HepG2 (cell line): ENCODE measurements at regions not wholly inside any gene's neighbourhood (a gene's known extent, or its start where the extent isn't known, plus 50 kb on each side); places are given as distances from the start of the nearest gene placed in this dataset.

Experiments
- ATAC-seq: fragments of 200-7000 bp; cut with Tn5 transposase; 3 replicates; pipeline ENCODE4 v1.9.1; 2020; ENCODE audit warnings: mild to moderate bottlenecking, moderate library complexity
- BruUV-seq: library from RNA; stranded (reverse); fragments of 400-500 nt; replicated peaks from 2 replicates; lab custom pipeline; 2021; lab: Mats Ljungman, UMichigan
- CTCF ChIA-PET: fragments of 300-600 bp; formaldehyde crosslinking; extraction: SDS; loops from one replicate; lab custom pipeline; 2021; ENCODE audit warnings: low total read pairs, inconsistent platforms, low intra/inter-chr PET ratio; lab: Yijun Ruan, JAX
- POLR2A ChIA-PET: fragments of 350-600 bp; sonication (Branson Sonifier 250); formaldehyde crosslinking; loops from one replicate; lab custom pipeline; 2020; ENCODE audit warnings: antibody characterized with exemption, inconsistent platforms; lab: Yijun Ruan, JAX
- DNase-seq: peaks from one replicate; pipeline ENCODE4 v3.0.0-alpha.2; 2015; ENCODE audit warnings: low spot score
- FAIRE-seq: peaks from 3 replicates; lab custom pipeline; 2011; peaks lifted over from hg19 to GRCh38; lab: Jason Lieb, UNC
- H2AFZ ChIP-seq: one replicate; pipeline ENCODE4 v1.6.1; 2011; ENCODE audit warnings: low read length, inconsistent platforms
- H3K27ac ChIP-seq: fragments of 300-600 bp; 3 replicates; pipeline ENCODE4 v1.8.0; 2011; ENCODE audit warnings: mixed run types, mild to moderate bottlenecking, mixed read lengths, low read length, inconsistent platforms; ENCODE audit not compliant: insufficient read depth; ENCODE audit errors: extremely low read length
- H3K27me3 ChIP-seq, 2 experiments: fragments of 200-600 bp in 1 of 2; 2 replicates in 1 of 2; 3 replicates in 1 of 2; pipeline versions ENCODE4 v1.6.0 to v1.8.0; 2011; ENCODE audit warnings: low read length in 2 of 2, mild to moderate bottlenecking in 2 of 2, moderate library complexity in 2 of 2, inconsistent platforms in 1 of 2; ENCODE audit not compliant: insufficient read depth in 2 of 2, control insufficient read depth in 1 of 2
- H3K36me3 ChIP-seq, 2 experiments: fragments of 200-600 bp in 1 of 2; replicated peaks in 1 of 2; 2 replicates in 1 of 2; 3 replicates in 1 of 2; pipeline versions ENCODE4 v1.5.1 to v1.8.0; 2011; ENCODE audit warnings: low read length in 2 of 2, inconsistent platforms in 1 of 2; ENCODE audit not compliant: insufficient read depth in 2 of 2, control insufficient read depth in 1 of 2
- H3K4me1 ChIP-seq: 2 replicates; pipeline ENCODE4 v1.5.1; 2012; ENCODE audit warnings: low read length, inconsistent platforms; ENCODE audit not compliant: insufficient read depth
- H3K4me2 ChIP-seq: 2 replicates; pipeline ENCODE4 v1.6.0; 2011; ENCODE audit warnings: low read depth, low read length, inconsistent platforms
- H3K4me3 ChIP-seq, 3 experiments: fragments of 200-600 bp in 1 of 3; sonication (generic), shearing (Covaris generic) in 1 of 3; replicated peaks in 1 of 3; 2 replicates each; pipeline ENCODE4 v1.5.1; 2011 to 2016; ENCODE audit warnings: low read length in 3 of 3, inconsistent platforms in 2 of 3, low read depth in 2 of 3, mild to moderate bottlenecking in 2 of 3, control low read depth in 1 of 3, mixed read lengths in 1 of 3; ENCODE audit not compliant: insufficient read depth in 1 of 3
- H3K79me2 ChIP-seq: one replicate; pipeline ENCODE4 v1.6.1; 2011; ENCODE audit warnings: low read length, inconsistent platforms; ENCODE audit not compliant: insufficient read depth
- H3K9ac ChIP-seq: 2 replicates; pipeline ENCODE4 v1.6.0; 2011; ENCODE audit warnings: mild to moderate bottlenecking, low read depth, low read length, inconsistent platforms; ENCODE audit not compliant: insufficient read depth
- H3K9me3 ChIP-seq: 2 replicates; pipeline ENCODE4 v1.5.1; 2012; ENCODE audit warnings: mild to moderate bottlenecking, low read length
- H4K20me1 ChIP-seq: 2 replicates; pipeline ENCODE4 v1.6.0; 2011; ENCODE audit warnings: inconsistent platforms, mild to moderate bottlenecking, low read length, moderate library complexity; ENCODE audit not compliant: insufficient read depth
- ARID2 ChIP-seq: sonication (generic); formaldehyde crosslinking; IDR thresholded peaks from 2 replicates; pipeline ENCODE4 v1.8.1; 2022; ENCODE audit warnings: mild to moderate bottlenecking, missing genetic modification reagents, borderline replicate concordance
- ARNT ChIP-seq: fragments of 450-650 bp; IDR thresholded peaks from 2 replicates; pipeline ENCODE4 v1.6.1; 2017
- FUBP1 ChIP-seq: sonication (generic); formaldehyde crosslinking; IDR thresholded peaks from 2 replicates; pipeline ENCODE4 v1.5.1; 2020; ENCODE audit warnings: missing genetic modification reagents, mild to moderate bottlenecking, borderline replicate concordance
- JDP2 ChIP-seq: sonication (generic); formaldehyde crosslinking; IDR thresholded peaks from 2 replicates; pipeline ENCODE4 v1.8.1; 2022; ENCODE audit warnings: missing genetic modification reagents, borderline replicate concordance
- MLXIP ChIP-seq: sonication (generic); formaldehyde crosslinking; IDR thresholded peaks from 2 replicates; pipeline ENCODE4 v1.9.0; 2021; ENCODE audit warnings: missing genetic modification reagents, borderline replicate concordance
- MXD1 ChIP-seq: sonication (generic); formaldehyde crosslinking; IDR thresholded peaks from 2 replicates; pipeline ENCODE4 v1.4.0; 2020; ENCODE audit warnings: mild to moderate bottlenecking, missing genetic modification reagents
- NKX3-1 ChIP-seq: sonication (generic); formaldehyde crosslinking; IDR thresholded peaks from 2 replicates; pipeline ENCODE4 v1.5.0; 2020; ENCODE audit warnings: missing genetic modification reagents
- NRL ChIP-seq: sonication (generic); formaldehyde crosslinking; IDR thresholded peaks from 2 replicates; pipeline ENCODE4 v1.5.0; 2020; ENCODE audit warnings: missing genetic modification reagents, mild to moderate bottlenecking, moderate library complexity, borderline replicate concordance
- RORA ChIP-seq: sonication (generic); formaldehyde crosslinking; IDR thresholded peaks from 2 replicates; pipeline ENCODE4 v1.5.0; 2020; ENCODE audit warnings: mild to moderate bottlenecking, missing genetic modification reagents, moderate library complexity
- SMAD3 ChIP-seq: sonication (generic); formaldehyde crosslinking; IDR thresholded peaks from 2 replicates; pipeline ENCODE4 v1.4.0; 2020; ENCODE audit warnings: missing genetic modification reagents
- STAG1 ChIP-seq: sonication (generic); formaldehyde crosslinking; IDR thresholded peaks from 2 replicates; pipeline ENCODE4 v1.4.0; 2020; ENCODE audit warnings: missing genetic modification reagents
- TSC22D2 ChIP-seq: sonication (generic); formaldehyde crosslinking; IDR thresholded peaks from 2 replicates; pipeline ENCODE4 v1.5.1; 2020; ENCODE audit warnings: missing genetic modification reagents, mild to moderate bottlenecking, borderline replicate concordance
- ZNF235 ChIP-seq: sonication (generic); formaldehyde crosslinking; IDR thresholded peaks from 2 replicates; pipeline ENCODE4 v1.8.1; 2023; ENCODE audit warnings: mild to moderate bottlenecking, missing genetic modification reagents, borderline replicate concordance
- ZNF281 ChIP-seq: sonication (generic); formaldehyde crosslinking; IDR thresholded peaks from 2 replicates; pipeline ENCODE4 v1.4.0; 2020; ENCODE audit warnings: missing genetic modification reagents, borderline replicate concordance
- ZNF501 ChIP-seq: sonication (generic); formaldehyde crosslinking; IDR thresholded peaks from 2 replicates; pipeline ENCODE4 v1.5.1; 2020; ENCODE audit warnings: mild to moderate bottlenecking, moderate library complexity, missing genetic modification reagents
- WGBS: methylation state at CpG from one replicate; pipeline ENCODE4 v1.1.6; 2017; ENCODE audit warnings: low lambda C conversion rate; 5-methylcytosine and 5-hydroxymethylcytosine counted together
- in situ Hi-C: cut with HindIII; loops from 2 replicates; pipeline ENCODE4 v1.10.0; 2017; ENCODE audit warnings: low pct_unique_long_range_greater_than_20kb; ENCODE audit not compliant: extremely low pct_ligation_motif_present
- intact Hi-C: fragments of 100-400 bp; cut with micrococcal nuclease; formaldehyde crosslinking; loops from one replicate; pipeline ENCODE4 v1.10.0; 2022; ENCODE audit not compliant: unreplicated experiment

- TF ChIP-seq TSC22D2 (CRISPR knock-in tag): no peak
- no peak for TF ChIP-seq MXD1 (CRISPR knock-in tag)
- TF ChIP-seq STAG1: no peak
- TF ChIP-seq ZNF281: no peak
Observed at GRCh38 chr7:32293833-32294232, 196.3 kb downstream of the LSM5 start (continued).

GRCh38 chr7:32289651-32290414 lies 200.3 kb downstream of the LSM5 start:
- H3K4me3 ChIP-seq: no peak overlapping the region
- 0% methylated on average over 5 of the region's 5 CpGs for WGBS
- no peaks in the 10 kb centered on the region for H3K36me3 ChIP-seq
- H4K20me1 ChIP-seq: 0 out of 2 replicates have a peak, but pooled peaks cover 2% of the 10 kb centered on the region
- H3K27ac ChIP-seq: no peak overlapping the region
- ChIA-PET POLR2A (no interaction called here), CTCF (no interaction called here)
- in situ Hi-C loops (no loop called here), intact Hi-C loops (no loop called here)
- BruUV-seq: no TSS peak
- H3K27me3 ChIP-seq: peaks cover 0 to 13% of the 10 kb centered on the region in 2 experiments; a peak in 3 of 5 replicates
- DNase-seq (no peak), FAIRE-seq (no peak), ATAC-seq (no peak)
- no peaks in the 10 kb centered on the region for H3K79me2 ChIP-seq
- no peaks in the 10 kb centered on the region for H3K9me3 ChIP-seq
- H3K4me1 ChIP-seq: no peaks in the 10 kb centered on the region
- no peak overlapping the region for H3K9ac ChIP-seq
- no peak overlapping the region for H2AFZ ChIP-seq
- no peak overlapping the region for H3K4me2 ChIP-seq
- TF ChIP-seq SMAD3: no peak
- TF ChIP-seq FUBP1: no peak
- TF ChIP-seq NKX3-1 (CRISPR knock-in tag): no peak
- no peak for TF ChIP-seq ZNF501 (CRISPR knock-in tag)
- TF ChIP-seq RORA: no peak
- TF ChIP-seq MLXIP: no peak
- TF ChIP-seq JDP2 (CRISPR knock-in tag): no peak
- no peak for TF ChIP-seq NRL (CRISPR knock-in tag)
- no peak for TF ChIP-seq ARID2 (CRISPR knock-in tag)
- TF ChIP-seq ZNF235 (CRISPR knock-in tag): no peak
- TF ChIP-seq ARNT: no peak
